GM19455 (cell line): ENCODE measurements at regions not wholly inside any gene's neighbourhood (a gene's known extent, or its start where the extent isn't known, plus 50 kb on each side); places are given as distances from the start of the nearest gene placed in this dataset.

Experiments used
- ATAC-seq: cut with Tn5 transposase; IDR thresholded peaks from one replicate; pipeline ENCODE4 v1.9.1; 2021; ENCODE audit not compliant: unreplicated experiment

DNA sequence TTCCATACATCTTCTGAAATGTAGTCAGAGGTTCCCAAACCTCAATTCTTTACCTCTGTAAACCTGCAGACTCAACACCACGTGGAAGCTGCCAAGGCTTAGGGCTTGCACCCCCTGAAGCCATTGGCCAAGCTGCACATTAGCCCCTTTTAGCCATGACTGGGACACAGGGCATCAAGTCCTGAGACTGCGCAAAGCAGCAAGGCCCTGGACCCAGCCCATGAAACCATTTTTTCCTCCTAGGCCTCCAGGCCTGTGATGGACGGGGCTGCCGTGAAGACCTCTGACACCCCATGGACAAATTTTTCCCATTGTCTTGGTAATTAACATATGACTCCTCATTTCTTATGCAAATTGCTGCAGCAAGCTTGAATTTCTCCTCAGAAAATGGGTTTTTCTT is 727.8 kb downstream of the C6orf118 start:
- ATAC-seq: no peak

GRCh38 chr6:164579035-164579434 is 730.4 kb downstream of the C6orf118 start:
- ATAC-seq: no peak

DNA sequence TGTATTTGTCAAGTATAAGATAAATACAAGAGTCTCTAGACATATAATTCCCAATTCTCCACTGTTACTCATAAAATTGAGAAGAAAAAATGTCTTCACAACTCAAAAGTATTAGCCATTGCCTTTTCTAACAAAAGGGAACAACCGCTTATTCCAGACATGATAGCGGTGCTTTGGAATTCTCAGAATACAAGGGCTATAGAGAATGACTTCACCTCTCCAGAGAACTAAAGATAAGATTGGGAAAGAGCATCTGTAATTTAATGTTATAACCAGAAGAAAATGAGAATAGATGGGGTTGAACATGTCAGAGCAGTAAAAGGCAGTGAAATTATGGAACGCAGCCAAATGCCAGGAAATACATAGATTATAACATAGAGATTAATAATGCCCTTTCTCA is 730.8 kb downstream of the C6orf118 start:
- ATAC-seq: no peak

DNA sequence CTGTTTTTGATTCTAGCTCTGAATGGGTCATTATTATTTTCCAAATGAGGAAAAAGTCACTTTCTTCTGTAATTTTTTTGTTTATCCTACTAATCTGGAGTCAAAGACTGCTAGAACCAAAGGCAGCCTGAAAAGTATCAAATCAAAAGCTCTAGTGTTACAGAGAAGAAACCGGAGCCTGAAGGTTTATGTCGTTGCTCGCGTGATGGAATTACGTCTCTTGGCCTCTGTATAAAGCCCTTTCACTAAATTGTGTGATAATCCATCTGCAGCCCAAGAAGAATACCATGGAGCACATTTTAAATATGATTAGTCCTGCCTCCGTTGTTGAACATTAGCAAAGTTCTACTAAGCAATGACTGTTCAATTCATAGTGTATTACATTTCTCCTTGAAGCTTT is 738.6 kb downstream of the C6orf118 start:
- ATAC-seq: no peak

DNA sequence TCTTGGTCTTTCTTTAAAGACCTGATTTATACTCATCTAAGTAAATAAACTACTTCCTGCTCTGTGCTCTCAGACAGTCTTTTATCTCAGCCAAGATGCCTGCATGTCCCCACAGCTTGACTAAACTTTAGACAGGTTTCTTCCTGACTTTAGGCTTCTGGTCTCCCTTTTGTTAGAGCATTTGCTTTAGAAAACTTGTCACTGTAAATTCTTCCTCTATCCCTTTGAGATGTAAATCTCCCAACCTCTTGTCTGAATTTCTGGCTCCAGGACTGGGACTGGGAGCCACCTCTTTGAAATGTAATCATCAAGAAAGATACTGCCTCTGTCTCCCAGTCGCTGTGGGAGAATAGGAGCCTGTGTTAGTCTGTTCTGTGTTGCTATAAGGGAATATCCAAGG is 739.9 kb downstream of the C6orf118 start:
- ATAC-seq: no peak

DNA sequence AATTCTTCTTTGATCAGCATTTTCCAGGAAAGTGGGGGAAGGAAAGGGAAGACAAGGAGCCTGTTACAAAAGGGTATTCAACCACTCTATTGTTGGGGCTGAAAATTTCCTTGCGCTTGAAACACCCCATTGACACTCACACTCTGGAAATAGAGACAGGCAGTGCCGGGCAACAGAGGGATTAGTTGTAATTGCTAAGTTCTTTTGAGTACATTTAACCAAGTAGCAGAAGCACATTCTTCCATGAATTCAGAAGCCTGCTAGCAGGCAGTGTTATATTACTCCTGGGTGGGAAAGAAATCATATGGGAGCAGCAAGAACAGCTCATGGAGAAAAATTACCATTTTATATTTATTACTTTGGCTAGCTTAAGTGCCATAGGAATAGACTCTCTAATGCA is 745.5 kb downstream of the C6orf118 start:
- no peak for ATAC-seq

DNA sequence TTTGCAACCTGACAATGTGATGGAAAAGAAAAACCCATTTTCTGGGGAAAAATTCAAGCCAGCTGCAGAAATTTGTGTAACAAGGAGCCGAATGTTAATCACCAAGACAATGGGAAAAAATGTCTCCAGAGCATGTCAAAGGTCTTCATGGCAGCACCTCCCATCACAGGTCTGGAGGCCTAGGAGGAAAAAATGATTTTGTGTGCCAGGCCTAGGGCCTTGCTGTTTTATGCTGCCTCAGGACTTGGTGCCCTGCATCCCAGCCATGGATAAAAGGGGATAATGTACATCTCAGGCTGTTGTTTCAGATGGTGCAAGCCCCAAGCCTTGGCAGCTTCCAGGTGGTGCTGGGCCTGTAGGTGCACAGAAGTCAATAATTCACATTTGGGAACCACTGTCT is 747.7 kb downstream of the C6orf118 start:
- ATAC-seq: no peak

DNA sequence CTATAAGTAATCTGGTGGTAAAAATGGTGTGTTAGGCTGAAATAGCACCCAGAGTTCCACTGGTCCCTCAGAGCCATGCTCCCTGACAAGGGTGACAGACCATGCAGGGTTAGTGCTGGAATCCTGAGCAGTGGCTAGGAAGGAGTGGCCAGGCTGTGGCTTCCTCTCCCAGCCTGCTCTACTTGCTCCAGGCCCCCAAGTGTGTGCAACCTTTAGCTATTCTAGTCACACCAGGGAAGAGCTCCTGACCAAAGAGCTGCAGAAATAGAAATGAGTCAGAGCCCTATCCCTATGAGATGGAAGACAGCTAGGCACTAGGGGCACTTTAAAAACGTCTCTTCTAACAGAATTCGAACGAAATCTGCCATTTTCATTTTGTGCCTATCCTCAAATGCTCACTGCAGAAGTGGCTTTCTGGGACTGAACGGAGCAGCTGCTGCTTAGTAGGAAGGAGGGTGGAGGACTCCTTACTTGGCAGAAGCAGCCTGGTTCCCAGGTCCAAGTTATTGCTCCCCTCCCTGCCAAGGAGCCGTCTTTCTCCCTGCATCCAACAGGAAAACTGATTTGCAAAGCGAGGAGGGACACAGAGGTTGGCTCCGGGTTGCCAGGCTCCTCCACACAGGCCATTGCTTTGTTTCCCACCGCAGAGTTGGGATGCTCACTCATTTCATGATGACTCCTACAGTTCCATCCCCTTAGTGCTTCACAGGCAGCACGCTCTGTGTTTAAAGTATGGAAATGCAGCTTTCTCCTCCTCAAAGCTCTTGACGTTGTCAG is 754.5 kb downstream of the C6orf118 start:
- no peak for ATAC-seq

DNA sequence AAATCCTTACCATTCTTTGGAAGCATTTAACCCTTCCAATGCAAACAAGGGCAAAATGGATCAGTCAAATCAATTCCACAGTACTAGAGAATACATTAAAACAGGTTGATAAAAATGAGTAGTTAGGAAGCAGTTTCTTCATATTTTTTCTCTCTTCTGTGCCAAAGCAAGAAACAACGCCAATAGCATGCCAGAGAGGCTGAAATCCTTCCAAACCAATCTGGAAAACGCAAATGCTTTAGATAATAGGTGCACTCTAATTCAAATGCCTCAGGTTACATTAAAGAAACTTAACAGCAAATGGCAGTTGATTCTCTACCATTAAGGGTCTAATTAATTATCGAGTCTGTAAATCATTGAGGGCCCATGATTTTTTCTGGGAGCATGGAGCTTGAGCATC is 755.2 kb downstream of the C6orf118 start:
- ATAC-seq: no peak

DNA sequence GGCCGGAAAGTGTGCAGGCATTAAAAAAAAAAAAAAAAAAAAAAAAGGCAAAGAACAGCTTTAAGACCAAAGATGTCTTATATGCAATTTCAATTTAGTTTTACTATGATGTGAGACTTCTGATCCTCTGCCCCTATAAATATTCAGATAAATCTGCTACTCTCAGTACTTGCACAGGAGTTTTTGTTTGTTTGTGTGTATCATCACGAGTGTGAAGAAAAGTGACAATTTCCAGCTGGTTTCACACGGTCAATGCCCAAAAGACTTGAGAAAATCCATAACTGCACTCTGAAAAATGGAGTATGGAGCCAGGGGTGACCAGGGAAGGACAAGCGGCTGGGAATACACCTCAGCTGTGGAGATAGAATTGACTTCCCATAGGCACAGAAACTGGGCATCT is 757.7 kb downstream of the C6orf118 start:
- ATAC-seq: no peak

DNA sequence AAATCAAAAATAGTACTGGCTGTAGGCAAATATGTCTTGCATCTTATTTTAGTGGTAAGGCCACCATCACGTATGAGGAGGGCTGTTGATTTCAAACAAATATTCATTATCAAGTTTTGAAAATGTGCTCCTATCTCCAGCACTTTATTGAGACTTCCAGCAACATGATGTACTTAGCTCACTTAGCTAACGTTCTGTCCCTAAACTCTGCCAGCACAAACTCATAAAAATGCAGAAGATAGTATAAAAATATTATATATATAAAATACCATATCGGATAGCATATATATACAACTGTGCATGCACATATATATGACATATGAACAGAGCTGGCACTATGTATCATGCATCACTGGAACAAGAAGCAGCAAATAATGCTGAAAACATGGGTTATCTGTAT is 762.3 kb downstream of the C6orf118 start:
- no peak for ATAC-seq

DNA sequence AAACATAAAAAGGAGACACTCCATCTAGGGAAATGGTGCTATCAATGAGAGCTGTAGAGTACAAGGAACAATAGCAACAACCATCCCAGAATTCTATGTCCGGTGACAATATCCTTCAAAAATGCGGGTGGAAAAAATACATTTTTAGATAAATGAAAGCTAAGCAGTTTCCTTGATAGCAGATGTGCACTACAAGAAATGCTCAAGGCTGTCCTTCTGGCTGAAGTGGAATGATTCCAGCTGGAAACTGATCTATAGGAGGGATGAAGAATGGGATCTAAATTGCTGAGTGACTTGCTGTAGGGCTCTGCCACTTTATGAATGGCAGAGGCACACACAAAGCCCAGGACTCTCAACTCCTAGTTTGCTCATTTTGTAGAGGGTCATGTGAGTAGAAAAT is 763.1 kb downstream of the C6orf118 start:
- no peak for ATAC-seq

- no peak for ATAC-seq
Observed at GRCh38 chr6:164534070-164534766, 775.2 kb downstream of the C6orf118 start.

DNA sequence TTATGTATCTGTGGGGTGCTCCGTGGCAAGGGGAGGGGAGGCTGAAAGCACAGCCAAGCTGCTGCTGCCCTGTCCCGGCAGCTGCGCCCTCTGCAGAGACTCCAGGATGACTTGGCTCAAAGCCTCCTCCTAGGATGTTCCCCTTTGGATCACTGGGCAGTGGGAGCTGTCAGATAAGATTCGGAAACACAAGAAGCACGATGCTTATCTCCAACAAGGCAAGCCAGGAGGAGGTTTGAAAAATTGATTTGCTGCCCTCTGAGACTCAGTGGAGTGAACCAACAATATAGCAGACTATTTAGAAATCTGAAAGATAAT is 776.4 kb downstream of the C6orf118 start:
- ATAC-seq: no peak

DNA sequence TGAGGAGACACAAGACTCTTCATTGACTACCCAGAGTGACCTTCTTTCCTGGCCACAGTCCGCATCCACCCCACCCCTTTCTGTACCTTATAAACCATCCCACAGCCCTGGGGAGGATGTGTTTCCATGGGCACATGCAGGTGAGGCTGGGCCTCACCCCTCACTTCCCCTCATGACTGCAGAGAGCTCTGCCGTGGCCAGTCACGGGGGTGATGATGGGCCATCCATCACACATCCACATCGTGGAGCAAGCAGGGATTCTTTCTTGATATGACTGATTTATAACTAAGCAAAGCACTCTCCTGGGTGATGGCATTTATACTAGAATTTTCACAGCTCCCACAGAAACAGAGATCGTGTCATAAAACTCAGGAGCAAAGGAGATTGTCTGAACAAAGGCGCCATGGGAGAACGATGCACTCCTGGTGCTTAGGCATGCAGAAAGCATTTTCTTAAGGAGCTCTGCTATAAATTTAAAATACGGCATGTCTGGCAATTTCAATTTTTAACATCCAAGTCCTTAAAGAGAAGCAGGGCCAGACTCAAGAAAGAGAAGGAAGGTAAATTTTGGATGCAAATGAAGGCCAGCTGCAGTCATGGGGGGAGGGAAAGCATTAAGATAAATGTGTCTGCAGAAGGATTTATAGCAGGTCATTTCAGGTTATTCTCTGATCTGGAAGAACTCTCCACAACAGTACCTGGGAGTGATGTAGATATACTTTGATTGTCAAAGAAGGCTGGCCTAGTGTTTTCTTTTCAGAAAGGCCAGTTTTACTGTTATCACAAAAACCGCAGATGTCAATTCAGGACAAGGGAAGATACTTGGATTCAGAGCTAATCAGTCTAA is 777.0 kb downstream of the C6orf118 start:
- ATAC-seq: no peak

DNA sequence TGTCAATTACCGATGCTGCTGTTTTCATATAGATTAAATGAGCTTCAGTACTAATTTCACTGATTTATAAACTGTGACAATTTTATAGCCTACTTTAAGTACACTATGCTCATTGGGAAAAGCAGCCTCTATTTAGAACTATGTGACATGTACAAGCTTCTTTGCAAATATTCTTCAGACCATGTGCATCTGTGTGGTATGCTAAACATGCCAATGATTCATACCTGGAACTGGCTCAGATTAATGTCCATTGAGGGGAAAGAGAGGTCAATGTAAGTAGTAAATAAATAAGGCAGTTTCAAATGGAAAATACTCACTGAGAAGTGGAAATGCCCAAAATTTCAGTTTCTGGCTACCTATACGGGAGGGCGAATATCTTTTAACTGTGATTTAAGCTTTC is 777.7 kb downstream of the C6orf118 start:
- ATAC-seq: no peak

DNA sequence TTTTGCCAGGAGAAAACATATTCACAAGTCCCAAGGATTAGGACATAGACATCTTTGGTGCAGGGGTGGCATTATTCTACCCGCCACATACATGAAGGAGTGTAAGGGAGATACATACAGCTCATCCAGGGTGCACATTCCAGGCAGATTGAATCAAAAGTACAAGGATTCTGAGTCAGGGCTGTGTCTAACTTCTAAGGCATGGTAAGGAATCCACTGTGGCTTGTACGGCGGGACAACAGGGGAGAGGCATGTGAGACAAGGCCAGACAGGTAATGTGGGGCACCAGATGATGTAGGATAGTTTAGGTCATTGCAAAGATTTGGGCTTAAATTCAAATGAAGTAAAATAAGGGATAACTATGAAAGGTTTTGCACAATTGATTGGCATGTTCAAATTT is 780.9 kb downstream of the C6orf118 start:
- ATAC-seq: no peak

DNA sequence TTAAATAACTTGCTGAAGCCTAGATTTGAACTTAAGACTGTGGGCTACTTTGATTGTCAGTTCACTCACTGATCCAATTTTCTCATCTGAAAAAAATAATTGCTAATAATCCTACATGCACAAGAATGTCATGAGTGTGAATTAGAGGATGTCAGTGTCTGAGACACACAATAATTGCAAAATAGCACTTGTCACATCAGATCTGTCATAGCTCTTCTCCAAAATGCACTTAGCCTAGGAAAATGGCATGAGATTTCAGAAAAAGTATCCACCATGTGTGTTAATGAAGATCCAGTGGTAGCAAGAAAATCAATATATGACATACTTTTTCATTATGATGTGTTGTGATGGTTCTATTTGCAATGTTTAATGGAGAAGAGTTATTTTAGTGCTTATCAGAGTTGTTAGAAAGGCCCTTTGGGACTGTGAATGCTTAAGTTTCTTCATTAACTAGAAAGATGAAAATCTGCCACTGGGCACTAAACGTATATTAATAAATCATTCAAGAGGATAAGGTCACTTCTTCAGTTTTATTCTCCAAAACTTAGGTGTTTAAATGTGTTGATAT is 786.2 kb downstream of the C6orf118 start:
- ATAC-seq: no peak

DNA sequence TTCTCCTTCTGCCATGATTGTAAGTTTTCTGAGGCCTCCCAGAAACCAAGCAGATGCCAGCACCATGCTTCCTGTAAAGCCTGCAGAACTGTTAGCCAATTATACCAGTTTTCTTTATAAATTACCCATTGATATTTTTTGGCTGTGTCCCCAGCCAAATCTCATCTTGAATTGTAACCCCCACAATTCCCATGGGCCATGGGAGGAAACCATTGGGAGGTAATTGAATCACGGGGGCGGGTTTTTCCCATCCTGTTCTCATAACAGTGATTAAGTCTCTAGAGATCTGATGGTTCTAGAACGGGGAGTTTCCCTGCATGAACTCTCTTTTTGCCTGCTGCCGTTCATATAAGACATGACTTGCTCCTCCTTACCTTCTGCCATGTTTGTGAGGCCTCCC is 788.5 kb downstream of the C6orf118 start:
- ATAC-seq: no peak

DNA sequence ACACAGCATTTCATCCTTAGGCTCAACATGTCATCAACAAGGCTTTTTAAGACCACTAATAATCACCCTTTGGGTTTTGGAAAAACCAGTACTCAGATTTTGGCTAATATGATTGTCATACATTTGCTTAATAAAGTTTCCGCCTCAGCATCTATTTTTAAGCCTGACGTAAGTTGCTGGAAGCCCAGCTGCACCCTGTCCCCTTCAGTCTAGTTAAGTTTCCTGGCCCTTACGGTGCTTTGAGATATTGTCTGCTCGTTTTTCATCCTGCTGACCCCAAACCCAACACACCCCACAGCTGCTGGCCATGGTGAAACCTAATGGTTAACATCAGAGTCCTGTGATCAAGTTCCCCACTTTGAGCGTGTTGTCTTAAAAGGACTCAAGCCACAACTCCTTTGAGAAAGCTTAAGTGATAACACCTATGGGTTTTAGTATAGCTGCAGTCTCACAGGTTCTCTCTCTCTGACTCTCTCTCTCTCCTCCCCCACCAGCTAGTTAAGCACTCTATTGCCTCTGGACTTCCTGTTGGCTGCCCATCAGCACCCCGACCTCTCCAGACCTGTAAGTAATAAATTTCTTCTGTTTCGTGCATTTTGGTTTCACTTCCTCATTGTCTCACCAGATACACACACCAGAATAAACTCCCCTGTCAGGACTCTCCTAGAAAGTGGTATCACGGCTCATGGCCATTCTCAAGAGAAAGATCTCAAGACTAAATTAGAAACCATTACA is 802.0 kb downstream of the C6orf118 start:
- ATAC-seq: no peak

DNA sequence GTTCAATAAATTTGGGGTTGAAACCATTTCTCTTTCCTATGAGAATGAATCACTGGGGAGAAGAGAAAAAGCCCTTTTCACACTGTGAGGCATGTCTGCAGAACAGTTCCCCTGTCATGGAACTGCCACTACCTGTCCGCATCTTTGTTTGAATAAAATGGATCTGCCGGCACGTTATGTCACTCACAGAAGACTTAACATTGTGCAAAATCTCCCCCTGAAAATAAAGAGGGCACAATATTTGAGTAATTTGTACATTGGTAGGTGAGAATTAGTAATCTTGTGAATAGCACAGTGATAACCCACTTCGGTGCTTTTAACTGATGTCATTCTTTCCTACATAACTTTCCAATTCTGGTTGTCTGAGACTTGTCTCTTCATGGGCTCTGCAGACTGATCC is 804.0 kb downstream of the C6orf118 start:
- no peak for ATAC-seq
